ENCODE measurements at regions not wholly inside any gene's neighbourhood (a gene's known extent, or its start where the extent isn't known, plus 50 kb on each side); places are given as distances from the start of the nearest gene placed in this dataset.

GRCh38 chr6:137937834-137938233, 70.8 kb downstream of the TNFAIP3 start:
- TF ChIP-seq CTCF (IDR thresholded peaks at IDR 0.05) (no peak), POLR2AphosphoS5 (IDR thresholded peaks at IDR 0.05) (no peak), POLR2A (IDR thresholded peaks at IDR 0.05) (no peak)

Data from breast epithelium (tissue), 3 donors.